HG03280 (cell line): ENCODE measurements at regions not wholly inside any gene's neighbourhood (a gene's known extent, or its start where the extent isn't known, plus 50 kb on each side); places are given as distances from the start of the nearest gene placed in this dataset.
"Not testable (repeated sequence)": the region's sequence is repeated elsewhere in the genome, so short reads cannot be mapped to it uniquely, and the experiment has no call there.

Experiments used
- ATAC-seq: cut with Tn5 transposase; IDR thresholded peaks from one replicate; pipeline ENCODE4 v1.9.1; 2021; ENCODE audit warnings: mild to moderate bottlenecking, moderate library complexity; ENCODE audit not compliant: unreplicated experiment

DNA sequence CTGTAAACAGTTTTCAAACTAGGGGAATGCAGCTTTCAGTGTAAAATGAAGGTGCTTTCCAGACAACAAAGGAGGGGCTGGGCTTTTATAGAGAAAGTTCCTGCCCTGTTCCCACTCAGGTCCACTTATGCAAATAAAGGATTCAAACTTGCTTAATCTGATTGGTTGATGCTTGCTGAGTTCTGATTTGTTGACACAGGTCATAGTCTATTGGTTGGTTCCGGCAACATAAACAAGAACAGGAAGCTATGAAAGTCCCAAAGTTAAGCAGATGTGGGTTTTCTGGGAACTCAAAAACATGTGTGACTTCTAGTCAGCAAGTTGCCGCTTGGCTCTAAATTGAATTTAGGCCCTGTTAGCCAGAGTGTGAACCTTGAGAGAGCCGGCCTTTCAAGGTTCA, 194.2 kb upstream of the SVIL start:
- no peak for ATAC-seq

DNA sequence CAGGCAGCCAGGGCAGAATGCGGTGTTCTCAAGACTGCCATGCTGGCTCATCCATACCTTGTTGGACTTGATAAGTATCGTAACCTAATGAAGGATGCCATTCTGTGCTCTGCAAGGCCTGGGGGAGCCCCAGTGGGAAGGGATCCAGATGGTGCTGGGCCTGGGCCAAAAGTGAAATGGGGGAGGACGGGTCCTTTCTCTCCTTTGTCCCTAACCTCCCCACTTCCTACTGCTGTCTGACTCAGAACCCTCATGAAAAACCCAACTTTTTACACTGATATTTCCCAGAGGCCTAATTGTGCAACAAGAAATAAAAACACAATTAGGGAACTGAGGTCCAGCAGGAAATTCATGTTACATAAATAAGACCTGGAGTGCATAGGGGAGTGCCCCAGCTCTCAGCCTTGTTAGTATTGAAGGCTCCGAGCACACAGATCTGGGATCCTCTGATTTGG, 193.7 kb upstream of the SVIL start:
- ATAC-seq = no peak

DNA sequence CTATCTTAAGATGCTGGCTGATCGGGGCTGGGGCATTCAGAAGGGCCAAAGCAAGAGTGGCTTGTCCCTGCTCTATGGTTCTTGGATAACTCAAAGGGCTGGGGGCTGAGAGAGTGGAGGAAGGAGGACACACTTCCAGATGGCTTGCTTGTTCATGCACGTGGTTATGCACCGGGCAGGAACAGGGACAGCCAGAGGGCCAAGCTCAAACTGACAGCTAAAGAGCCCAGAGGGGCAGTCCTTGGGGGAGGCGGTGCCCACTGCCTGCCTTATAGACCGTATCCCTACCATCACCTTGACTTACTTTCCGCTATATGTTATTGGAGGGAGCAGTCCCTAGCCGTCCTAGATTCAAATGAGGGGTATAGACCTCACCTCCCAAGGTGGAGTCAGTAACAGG, 192.7 kb upstream of the SVIL start:
- no peak for ATAC-seq

DNA sequence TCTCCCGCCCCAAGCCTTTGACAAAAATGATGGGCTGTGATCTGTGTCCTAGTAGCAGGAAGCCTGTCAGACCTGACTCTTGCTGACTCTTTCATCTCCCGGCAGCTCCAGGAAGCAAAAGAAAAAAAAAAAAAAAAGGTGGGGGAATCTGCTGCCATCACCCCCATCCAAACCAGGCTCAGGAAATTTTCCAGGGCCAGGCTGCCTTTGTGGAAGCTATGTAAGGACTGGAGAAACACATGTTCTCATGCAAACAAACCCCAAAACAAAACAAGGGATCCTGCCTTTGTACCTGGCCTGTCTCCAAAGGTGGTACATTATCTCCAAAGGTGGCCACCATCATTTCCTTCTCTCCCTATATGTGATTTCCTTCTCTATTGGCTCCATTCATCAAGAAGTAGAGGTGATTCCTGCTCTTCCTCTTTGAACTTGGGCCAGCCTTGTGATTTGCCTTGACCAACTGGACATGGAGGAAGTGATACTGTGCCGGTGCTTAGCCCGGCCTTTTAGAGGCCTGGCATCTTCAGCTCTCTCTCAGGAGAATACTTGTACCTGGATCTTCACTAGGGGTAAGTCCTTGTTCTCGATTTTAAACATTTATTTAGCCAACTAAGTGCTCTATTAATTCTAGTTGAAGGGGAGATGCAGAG, 192.2 kb upstream of the SVIL start:
- ATAC-seq = no peak

DNA sequence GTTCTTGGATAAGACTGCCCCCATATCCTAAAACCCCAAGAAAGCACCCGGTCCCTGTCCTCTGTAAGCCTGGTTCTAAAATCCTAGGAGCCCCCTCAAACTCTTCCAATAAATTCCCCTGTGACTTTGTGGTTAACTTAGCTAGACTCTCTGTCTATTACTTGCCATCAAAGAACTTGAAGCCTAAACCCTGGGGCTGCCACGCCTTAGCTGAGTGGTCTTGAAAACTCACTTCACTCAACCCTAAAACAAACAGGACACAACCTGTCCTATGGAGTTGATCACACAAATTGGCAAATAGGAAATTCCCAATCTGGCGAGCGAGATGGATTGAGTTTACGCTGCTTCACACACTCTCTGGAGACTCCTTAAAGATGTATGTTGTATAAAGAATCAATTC, 191.4 kb upstream of the SVIL start:
- ATAC-seq = no peak

DNA sequence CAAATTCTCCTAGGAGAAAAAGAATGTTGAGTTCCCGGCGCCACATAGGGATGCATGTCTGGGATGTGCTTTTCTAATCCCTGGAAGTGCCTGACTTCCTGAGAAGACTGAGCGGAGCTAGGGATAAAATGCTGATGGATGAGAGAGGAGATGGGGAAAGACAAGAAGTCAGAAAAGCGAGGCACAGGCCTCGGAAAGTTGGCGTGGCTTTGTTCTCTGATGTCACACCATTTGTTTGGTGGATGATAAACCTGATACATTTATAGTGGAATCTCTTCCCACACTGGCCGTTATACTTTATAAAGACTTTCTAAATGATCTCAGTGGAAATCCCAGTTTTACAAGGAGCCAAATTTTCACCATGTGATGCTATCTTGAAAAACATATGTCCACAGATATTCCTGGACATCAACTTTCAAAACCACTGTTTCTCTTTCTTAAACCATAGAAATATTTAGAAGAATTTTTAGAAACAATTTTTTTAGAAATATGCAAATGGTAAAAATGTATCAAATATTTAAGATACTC, 188.8 kb upstream of the SVIL start:
- ATAC-seq = no peak

DNA sequence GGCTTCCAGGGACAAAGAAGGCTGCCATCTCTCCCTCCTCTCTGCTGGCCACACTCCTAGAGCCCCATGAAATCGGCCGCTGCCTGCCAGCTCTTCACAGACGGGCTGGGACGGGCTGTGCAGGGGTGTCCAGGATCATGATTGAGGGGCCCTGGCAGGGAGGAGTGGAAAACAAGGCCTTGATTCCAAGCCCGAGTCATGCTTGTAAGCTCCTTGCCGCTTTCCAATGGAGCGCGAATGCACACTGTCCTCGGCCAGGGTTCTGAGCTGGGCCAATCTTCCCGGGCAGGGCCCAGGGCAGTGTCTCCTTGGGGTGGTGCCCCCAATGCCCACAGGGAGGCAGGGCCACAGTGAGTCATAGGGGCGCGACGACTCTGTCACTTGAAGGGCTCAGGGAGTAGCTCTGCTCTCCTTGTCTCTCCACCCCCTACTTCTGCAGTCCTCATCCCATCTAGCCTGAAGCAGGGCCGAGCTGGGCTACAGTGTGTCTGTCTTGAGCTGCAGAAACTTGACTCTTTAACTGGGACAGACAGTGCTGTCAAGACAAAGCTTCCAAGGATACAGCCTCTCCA, 186.2 kb upstream of the SVIL start:
- ATAC-seq = no peak

DNA sequence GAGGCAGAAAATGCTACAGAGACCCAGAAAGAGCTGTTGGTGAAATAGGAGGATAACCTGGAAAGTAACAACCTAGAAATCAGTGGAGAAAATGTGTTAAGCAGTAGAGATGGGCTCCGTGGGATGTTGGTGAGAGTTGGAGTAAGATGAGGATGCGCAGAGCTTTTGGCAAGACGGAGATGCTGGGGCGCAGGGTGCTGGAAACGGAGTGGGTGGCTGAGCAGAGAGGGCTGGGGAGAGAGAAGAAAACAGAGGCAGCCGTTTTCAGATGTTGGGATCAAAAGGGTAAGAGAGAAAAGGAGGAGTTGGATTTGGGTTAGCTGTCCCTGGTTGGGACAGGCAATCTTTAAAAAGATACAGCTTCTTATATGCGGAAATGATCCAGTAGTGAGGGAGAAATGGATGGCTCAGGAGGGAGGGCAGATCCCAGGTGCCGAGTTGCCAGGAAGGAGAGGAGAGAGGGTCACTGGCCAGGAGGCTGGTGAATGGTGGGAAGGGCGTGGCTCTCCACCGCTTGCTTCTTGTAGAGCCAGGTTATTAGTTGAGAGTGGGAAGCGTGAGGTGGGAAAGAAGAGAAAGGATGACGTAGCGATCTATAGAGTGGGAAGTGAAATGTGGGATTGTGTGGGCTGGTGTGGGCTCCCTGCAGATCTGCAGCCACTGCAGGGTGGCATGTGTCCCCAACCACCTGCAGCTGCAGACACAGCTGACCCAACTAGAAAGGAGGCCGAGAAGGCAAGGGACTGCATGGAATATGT, 182.2 kb upstream of the SVIL start:
- ATAC-seq = no peak

DNA sequence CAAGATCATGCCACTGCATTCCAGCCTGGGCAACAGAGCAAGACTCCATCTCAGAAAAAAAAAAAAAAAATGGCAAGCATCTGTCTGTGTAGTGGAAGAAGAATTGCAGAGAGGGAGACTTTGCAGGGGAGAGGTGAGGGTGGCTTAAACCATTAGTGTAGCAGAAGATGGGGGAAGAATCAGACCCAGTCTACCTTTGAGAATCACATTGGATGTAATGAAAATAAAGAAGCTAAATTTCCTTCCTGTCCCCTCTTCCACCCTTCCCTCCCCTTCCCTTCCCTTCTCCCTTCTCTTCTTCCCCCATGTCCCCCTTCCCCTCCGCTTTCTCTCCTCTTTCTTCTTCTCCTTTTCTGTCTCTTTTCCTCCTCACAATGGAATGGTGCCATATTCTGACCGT, 180.8 kb upstream of the SVIL start:
- no peak for ATAC-seq

DNA sequence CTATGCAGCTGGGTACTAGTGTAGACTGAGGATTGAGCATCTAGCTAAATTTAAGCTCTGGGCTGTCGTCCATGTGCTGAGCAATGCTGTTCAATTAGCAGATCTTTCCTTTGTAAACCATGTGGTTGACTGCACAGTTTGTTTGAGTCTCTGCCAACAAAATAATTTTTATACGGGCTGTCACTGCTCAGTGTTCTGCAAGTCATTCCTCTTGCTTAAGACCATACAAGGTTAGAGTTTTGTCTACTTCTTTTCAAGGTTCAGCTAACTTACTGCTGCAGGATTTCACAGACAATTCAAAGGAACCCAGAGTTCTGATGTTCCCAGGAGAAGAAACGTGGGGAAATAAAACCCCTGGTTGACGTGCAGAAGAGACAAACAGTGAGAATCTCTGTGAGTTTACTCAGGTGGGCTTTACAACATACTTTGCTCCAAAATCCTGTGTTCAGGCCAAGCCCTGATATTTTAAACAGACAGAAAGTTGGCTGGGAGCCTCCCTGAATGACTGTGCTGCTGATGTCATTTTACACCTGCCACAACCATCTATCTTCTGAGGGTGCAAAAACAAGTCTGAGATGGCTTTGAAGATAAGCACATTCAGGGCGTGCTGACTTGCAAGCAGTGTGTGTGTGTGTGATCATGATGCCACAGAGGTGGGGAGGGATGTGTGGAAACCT, 177.1 kb upstream of the SVIL start:
- ATAC-seq = no peak

DNA sequence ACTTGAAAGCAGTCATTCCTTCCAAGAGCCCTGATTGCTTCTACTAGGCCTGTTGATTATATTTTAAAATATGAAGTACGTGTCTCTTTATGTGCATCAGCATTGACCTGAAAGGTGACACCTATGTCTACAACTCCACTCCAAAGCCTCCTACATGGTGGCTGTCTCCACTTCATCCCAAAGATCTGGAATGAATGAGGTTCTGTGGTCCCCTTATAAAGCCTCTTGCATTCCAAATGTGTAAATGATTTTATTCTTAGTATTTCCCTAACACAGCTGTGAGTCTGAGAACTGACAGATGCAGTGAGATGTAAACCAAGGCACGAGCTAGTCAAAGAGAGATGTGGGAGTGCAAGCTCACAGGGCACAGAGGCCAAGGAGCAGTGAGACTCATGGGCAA, 176.0 kb upstream of the SVIL start:
- no peak for ATAC-seq

DNA sequence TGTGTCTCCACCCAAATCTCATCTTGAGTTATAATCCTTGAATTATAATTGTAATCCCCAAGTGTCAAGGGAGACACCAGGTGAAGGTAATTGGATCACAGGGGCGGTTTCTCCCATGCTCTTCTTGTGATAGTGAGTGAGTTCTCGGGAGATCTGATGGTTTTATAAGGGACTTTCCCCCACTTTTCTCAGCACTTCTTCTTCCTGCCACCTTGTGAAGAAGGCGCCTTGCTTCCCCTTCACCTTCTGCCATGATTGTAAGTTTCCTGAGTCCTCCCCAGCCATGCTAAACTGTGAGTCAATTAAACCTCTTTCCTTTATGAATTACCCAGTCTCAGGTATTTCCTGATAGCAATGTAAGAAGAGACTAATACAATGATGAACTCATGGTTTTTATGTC, 175.5 kb upstream of the SVIL start:
- ATAC-seq = not testable (repeated sequence)

DNA sequence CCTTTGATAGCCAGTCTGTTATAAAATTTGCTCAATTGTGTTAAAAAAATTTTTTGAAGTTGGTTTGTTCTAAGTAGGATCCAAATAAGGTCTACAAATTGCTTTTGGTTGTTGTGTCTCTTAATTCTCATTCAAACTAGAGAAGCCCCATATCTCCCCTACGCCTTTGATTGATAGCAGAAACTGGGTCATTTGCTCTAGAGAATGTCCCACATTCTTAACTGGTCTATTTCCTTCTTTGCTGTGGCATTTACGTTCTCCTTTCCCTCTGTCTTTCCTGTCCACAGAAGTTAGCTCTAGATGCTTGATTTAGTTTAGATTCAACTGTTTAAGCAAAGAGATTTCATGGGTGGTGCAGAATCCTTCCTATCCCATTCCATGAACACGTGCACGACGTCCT, 174.6 kb upstream of the SVIL start:
- ATAC-seq = no peak

DNA sequence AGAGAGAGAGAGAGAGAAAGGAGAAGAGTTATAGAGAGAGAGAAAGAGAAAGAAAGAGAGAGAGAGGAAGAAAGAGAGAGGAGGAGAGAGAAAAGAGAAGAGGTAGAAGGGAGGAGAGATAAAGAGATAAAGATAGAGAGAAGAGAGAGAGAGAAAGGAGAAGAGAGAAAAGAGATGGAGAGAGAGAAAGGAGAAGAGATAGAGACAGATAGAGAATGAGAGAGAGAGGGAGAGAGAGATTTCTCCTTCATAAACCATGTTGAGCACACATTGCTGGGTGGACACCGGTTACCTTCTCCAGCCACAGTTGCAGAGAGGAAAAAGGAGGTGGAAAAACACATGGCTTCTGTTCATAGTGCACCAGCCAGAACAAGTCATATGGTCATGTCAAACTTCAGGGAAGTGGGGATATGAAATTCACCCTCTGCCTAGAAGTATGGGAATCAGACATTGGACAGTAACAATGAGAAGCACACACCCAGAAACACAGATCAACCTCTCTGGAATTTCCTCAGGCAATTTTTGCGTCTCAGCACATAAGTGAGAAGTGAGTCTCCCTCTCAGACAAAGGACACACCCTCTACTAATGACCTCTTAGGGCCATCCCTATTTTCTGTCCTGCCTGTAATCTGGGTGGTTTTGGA, 172.5 kb upstream of the SVIL start:
- ATAC-seq = no peak

DNA sequence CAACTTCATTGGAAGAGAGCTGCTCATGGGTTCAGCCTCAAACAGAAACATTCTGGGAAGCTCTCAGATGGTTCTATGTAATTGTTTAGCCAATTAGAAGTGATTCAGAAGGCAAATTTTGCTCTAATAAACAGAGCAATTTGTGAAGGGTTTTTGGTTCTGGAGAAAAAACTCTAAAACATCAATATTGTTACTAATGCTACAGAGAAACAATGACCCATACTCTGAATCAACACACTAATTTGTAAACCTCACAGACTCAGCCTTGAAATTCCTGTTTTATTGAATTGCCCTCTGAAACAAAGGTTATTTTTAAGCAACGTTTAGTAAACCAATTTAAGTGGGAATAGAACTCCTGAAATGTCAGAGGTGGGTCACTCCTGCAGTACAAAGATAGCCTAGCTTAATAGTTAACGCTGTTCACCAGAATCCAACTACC, 171.6 kb upstream of the SVIL start:
- no peak for ATAC-seq

DNA sequence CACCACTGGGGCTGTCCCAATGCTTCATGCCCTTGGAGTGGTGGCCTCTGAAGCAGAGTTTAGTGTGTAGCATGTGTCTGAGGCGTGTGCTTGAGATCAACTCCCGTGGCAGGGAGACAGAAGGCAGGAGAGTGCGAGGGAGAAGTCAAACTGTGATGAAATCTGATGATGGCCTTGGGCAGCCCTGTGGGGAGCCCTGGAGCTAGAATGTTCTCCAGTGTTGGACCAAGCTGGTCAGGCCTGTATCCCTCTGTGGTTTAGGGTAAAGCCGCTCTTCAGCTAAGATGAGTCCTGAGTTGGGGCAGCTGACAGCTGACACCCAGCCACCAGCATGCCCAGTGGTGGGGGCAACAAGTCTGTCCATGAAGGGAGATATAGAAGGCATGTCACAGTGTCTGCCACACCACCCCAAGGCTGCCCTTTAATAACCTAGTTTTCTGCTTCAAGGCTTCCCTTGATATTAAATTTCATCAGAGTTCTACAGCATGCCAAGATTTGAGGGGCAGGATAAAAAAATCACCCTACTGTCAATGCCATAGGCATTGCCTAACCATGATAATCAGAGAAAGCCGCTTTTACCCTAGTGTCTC, 170.5 kb upstream of the SVIL start:
- no peak for ATAC-seq

DNA sequence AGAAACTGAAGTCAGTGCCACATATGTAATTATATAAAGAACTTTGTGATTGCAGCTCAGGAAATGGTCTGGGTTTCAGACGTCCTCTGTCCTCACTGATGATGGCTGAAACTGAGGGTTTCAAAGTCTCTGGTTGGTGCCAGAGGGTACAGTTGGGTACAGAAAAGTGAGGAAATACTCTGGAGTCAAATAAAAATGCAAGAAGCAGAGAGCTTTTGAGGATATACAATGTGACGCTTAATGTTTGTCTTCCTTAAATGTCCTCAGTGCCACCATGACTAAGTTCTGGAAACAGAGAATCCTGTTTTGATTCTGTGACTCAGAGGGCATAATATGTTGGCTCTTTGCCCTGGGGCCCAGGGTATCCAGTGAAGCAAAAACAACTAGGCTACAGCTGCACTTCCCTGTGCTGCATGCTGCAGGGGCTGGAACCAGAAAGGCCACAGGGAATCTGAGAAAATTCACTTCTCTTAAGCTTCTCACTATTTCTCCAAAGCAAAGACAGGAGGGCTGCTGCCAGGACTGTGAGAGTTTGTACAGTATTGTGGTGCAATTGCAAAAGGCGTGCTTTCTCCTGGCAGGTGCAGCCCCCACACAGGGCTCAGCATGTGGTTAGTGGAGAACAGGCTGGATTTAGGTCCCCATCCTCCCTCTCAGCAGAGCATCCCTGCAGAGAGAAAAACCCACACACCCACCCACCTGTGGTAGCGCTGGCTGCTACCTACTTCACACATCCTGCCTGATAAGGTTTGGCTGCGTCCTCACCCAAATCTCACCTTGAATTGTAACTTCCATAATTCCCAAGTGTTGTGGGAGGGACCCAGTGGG, 169.5 kb upstream of the SVIL start:
- ATAC-seq = no peak

DNA sequence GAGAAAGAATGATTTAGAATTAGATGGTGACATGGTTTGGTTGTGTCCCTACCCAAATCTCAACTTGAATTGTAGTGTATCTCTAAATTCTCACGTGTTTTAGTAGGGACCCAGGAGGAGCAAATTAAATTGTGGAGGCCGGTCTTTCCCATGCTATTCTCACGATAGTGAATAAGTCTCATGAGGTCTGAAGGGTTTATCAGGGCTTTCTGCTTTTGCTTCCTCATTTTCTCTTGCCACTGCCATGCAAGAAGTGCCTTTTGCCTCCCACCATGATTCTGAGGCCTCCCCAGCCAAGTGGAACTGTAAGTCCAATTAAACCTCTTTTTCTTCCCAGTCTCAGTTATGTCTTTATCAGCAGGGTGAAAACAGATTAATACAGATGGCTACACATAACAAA, 167.4 kb upstream of the SVIL start:
- no peak for ATAC-seq

DNA sequence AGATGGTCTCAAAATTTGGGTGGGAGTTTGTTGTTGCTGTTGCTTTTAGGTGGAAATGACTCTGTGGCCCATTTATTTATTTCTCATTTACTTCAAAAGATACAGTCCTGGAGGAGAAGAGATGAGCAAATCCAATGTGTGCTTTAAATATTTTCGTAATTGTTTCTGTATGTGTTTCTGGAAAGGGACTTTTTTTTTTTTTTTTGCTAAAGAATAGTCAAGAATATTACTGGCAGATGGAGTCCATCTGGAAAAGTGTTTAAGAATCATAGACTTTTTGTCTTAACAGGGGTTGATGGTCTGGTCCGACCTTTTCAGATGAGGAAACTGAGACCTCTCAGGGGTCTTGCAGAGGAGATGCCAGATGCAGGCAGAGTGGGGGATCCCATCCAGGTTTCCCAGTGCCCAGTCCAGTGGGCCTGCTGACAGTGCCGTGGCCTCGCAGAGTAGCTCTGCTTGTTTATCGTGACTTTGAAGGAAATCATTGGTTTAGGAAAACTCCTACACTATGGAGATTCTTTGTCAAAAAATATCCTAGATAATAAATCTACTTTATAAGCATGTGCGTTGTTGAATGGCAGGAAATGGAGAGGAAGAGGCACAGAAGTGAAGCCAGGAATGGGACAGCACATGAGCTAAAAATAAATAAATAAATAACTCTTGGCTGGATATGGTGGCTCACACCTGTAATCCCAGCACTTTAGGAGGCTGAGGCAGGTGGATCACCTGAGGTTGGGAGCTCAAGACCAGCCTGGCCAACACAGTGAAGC, 164.3 kb upstream of the SVIL start:
- no peak for ATAC-seq
